Osteoblast (primary cell): ENCODE measurements at regions not wholly inside any gene's neighbourhood (a gene's known extent, or its start where the extent isn't known, plus 50 kb on each side); places are given as distances from the start of the nearest gene placed in this dataset.

Source experiments
- DNase-seq: peaks from one replicate; pipeline ENCODE4 v3.0.0; 2011; ENCODE audit warnings: low spot score, mixed read lengths; ENCODE audit not compliant: insufficient read length; ENCODE audit errors: missing footprints
- H2AFZ ChIP-seq: 2 replicates; pipeline ENCODE4 v1.6.0; 2011; ENCODE audit warnings: mild to moderate bottlenecking, low read length
- H3K27ac ChIP-seq: 2 replicates; pipeline ENCODE4 v1.5.1; 2011; ENCODE audit warnings: mild to moderate bottlenecking, low read depth, low read length, moderate library complexity
- H3K27me3 ChIP-seq: 2 replicates; pipeline ENCODE4 v1.6.0; 2012; ENCODE audit warnings: mild to moderate bottlenecking, control low read depth, inconsistent platforms, low read length, moderate library complexity; ENCODE audit not compliant: insufficient read depth
- H3K36me3 ChIP-seq: 2 replicates; pipeline ENCODE4 v1.5.1; 2011; ENCODE audit warnings: mild to moderate bottlenecking, low read length, control low read depth, moderate library complexity; ENCODE audit not compliant: insufficient read depth
- H3K4me1 ChIP-seq: 2 replicates; pipeline ENCODE4 v1.5.1; 2011; ENCODE audit warnings: mild to moderate bottlenecking, low read length, control low read depth, moderate library complexity; ENCODE audit not compliant: insufficient read depth
- H3K4me2 ChIP-seq: 2 replicates; pipeline ENCODE4 v1.6.0; 2011; ENCODE audit warnings: mild to moderate bottlenecking, low read length; ENCODE audit not compliant: insufficient read depth
- H3K4me3 ChIP-seq: fragments of 200-600 bp; sonication (generic); 3 replicates; pipeline ENCODE4 v1.5.1; 2012; ENCODE audit warnings: mild to moderate bottlenecking, low read length, inconsistent platforms; ENCODE audit not compliant: insufficient read depth
- H3K79me2 ChIP-seq: 2 replicates; pipeline ENCODE4 v1.6.0; 2012; ENCODE audit warnings: mild to moderate bottlenecking, low read length, control low read depth, inconsistent platforms; ENCODE audit not compliant: insufficient read depth
- H3K9me3 ChIP-seq: 2 replicates; pipeline ENCODE4 v1.5.1; 2011; ENCODE audit warnings: low read depth, low read length, control low read depth
- H4K20me1 ChIP-seq: 2 replicates; pipeline ENCODE4 v1.6.0; 2012; ENCODE audit warnings: mild to moderate bottlenecking, low read length, control low read depth; ENCODE audit not compliant: insufficient read depth
- TF ChIP-seq, protein P1 (sequence below): IDR thresholded peaks from 2 replicates; pipeline ENCODE4 v1.5.1; 2011; ENCODE audit warnings: mild to moderate bottlenecking, low read depth, low read length, moderate library complexity; ENCODE audit errors: extremely low read depth

DNA sequence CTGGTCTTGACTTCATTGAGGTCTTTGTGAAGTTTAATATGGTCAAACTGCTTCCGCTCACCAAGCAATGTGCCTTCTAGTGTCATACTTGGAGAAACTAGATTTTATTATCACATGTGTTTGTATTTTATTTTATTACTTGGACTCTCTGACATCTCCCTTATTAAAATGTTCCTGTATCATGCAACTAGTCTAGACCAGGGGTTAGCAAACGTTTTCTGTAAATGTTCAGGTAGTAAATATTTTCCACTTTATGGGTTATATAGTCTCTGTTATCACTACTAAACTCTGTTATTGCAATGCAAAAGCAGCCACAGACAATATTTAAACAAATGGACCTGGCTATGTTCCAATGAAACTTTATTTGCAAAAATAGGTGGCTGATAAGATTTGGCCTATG is 443.8 kb downstream of the MID1IP1 start:
- H3K27ac ChIP-seq = no peak overlapping the region
- H3K4me2 ChIP-seq = no peak overlapping the region
- no peaks in the 10 kb centered on the region for H3K4me1 ChIP-seq
- TF ChIP-seq, protein P1, sequence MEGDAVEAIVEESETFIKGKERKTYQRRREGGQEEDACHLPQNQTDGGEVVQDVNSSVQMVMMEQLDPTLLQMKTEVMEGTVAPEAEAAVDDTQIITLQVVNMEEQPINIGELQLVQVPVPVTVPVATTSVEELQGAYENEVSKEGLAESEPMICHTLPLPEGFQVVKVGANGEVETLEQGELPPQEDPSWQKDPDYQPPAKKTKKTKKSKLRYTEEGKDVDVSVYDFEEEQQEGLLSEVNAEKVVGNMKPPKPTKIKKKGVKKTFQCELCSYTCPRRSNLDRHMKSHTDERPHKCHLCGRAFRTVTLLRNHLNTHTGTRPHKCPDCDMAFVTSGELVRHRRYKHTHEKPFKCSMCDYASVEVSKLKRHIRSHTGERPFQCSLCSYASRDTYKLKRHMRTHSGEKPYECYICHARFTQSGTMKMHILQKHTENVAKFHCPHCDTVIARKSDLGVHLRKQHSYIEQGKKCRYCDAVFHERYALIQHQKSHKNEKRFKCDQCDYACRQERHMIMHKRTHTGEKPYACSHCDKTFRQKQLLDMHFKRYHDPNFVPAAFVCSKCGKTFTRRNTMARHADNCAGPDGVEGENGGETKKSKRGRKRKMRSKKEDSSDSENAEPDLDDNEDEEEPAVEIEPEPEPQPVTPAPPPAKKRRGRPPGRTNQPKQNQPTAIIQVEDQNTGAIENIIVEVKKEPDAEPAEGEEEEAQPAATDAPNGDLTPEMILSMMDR = no peak
- no peak overlapping the region for H3K4me3 ChIP-seq
- H3K9me3 ChIP-seq = no peaks in the 10 kb centered on the region
- H4K20me1 ChIP-seq = no peaks in the 10 kb centered on the region
- H3K27me3 ChIP-seq = peaks cover 46% of the 10 kb centered on the region
- no peaks in the 10 kb centered on the region for H3K79me2 ChIP-seq
- no peaks in the 10 kb centered on the region for H3K36me3 ChIP-seq
- no peak overlapping the region for H2AFZ ChIP-seq
- no peak for DNase-seq

DNA sequence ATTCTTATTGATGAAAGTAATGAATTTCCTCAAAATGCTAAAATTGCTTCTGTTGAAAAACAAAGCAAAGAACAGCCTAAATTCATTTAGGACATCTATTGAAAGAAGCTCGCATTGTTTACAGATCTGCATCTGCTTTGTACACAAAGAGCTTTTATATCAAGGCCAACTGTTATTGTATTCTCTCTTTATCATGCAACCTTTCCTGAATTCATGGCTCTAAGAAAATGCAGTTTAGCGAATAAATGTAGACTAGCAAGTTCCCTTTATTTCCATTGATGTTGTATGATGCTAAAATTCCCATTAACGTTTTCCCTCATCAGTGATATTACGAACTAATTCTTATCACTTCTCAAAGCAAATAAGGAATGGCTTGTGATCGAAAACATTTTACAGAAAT is 446.3 kb downstream of the MID1IP1 start:
- DNase-seq = no peak
- Histone ChIP-seq H4K20me1 (no peaks in the 10 kb centered on the region), H3K27me3 (peaks cover 49% of the 10 kb centered on the region), H3K4me2 (no peak overlapping the region), H3K27ac (no peak overlapping the region), H3K4me3 (no peak overlapping the region), H3K36me3 (no peaks in the 10 kb centered on the region), H3K79me2 (no peaks in the 10 kb centered on the region), H3K9me3 (no peaks in the 10 kb centered on the region), H2AFZ (no peak overlapping the region), H3K4me1 (no peaks in the 10 kb centered on the region)
- TF ChIP-seq, protein P1 = no peak

DNA sequence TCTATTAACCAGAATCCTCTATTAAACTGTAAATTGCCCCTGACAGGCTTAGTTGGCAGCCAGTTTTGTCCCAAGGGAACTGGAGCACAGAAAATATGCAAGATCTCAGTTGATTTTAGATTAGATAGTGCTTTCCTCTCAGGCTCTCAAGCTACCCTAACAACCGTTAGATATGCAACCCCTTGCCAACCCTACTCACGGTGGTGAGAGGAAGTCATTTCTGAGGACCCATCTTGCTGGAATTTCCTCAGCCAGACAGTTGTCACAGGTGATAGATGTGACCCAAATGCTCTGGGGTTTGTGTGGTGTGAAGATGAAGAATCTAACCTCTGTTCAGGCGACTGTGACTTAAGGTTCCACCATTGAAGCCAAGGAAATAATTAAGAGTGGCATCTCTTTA is 447.1 kb downstream of the MID1IP1 start:
- no peak overlapping the region for H3K27ac ChIP-seq
- H3K9me3 ChIP-seq = no peaks in the 10 kb centered on the region
- H3K27me3 ChIP-seq = peaks cover 52% of the 10 kb centered on the region
- no peak for DNase-seq
- no peak overlapping the region for H3K4me2 ChIP-seq
- H3K36me3 ChIP-seq = no peaks in the 10 kb centered on the region
- H3K79me2 ChIP-seq = no peaks in the 10 kb centered on the region
- H4K20me1 ChIP-seq = no peaks in the 10 kb centered on the region
- no peak overlapping the region for H2AFZ ChIP-seq
- TF ChIP-seq, protein P1 = no peak
- H3K4me1 ChIP-seq = no peaks in the 10 kb centered on the region
- no peak overlapping the region for H3K4me3 ChIP-seq

DNA sequence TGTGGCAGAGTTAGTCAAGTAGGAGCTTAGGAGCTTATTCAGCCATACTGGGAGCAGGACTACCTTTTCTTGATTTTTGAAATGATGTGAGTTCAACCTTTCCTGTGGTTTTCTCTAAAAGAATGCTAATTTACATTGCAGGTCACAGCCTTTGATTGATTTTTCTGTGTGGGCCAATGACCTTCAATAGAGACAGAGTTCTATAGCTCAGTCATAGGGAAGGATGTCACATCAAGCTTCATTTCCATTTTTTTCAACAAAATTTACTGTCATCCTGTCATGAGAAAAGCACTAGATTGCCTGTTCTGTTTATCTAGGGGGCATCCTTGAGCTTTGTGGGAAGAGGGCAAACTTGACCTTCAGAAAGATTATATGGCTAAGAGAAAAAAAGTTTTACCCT is 448.7 kb downstream of the MID1IP1 start:
- Histone ChIP-seq H3K27ac (no peak overlapping the region), H3K9me3 (no peaks in the 10 kb centered on the region), H3K4me2 (no peak overlapping the region), H4K20me1 (no peaks in the 10 kb centered on the region), H3K27me3 (peaks cover 46% of the 10 kb centered on the region), H3K36me3 (no peaks in the 10 kb centered on the region), H3K4me3 (no peak overlapping the region), H3K79me2 (no peaks in the 10 kb centered on the region), H3K4me1 (no peaks in the 10 kb centered on the region), H2AFZ (no peak overlapping the region)
- TF ChIP-seq, protein P1 = no peak
- no peak for DNase-seq
